ENCODE measurements at regions not wholly inside any gene's neighbourhood (a gene's known extent, or its start where the extent isn't known, plus 50 kb on each side); places are given as distances from the start of the nearest gene placed in this dataset.

DNA sequence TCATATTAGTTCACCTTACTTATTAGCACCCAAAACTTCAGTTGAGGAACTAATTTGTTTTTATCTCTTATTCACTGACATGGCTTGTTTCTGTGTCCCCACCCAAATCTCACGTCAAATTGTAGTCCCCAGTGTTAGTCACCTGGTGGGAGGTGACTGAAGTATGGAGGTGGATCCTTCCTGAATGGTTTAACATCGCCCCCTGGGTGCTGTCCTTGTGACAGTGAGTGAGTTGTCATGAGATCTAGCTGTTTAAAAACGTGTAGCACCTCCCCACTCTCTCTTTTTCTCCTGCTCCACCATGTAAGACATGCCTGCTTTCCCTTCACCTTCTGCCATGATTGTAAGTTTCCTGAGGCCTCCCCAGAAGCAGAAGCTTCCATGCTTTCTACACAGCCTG, 75.0 kb upstream of the HECTD2 start:
- DNase-seq: no peak

DNA sequence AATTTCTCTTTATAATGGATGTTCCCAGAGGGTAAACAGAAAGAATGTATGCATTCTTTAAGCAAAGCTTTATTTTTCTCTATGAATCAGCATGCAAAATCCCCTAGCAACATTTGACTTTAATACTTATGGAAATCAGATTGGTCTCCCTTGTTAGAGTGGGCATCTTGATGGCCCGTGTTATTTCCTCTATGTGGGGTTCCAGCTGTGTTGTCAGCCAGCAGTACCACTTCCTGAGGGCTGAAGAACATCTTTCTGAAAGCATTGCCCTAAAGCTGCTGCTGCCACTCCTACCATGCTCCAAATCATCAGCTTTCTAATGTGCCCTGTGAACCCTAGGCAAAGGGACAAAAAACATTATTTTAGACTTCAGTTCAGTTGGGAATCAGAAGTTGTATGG, 70.4 kb upstream of the HECTD2 start:
- DNase-seq: no peak

DNA sequence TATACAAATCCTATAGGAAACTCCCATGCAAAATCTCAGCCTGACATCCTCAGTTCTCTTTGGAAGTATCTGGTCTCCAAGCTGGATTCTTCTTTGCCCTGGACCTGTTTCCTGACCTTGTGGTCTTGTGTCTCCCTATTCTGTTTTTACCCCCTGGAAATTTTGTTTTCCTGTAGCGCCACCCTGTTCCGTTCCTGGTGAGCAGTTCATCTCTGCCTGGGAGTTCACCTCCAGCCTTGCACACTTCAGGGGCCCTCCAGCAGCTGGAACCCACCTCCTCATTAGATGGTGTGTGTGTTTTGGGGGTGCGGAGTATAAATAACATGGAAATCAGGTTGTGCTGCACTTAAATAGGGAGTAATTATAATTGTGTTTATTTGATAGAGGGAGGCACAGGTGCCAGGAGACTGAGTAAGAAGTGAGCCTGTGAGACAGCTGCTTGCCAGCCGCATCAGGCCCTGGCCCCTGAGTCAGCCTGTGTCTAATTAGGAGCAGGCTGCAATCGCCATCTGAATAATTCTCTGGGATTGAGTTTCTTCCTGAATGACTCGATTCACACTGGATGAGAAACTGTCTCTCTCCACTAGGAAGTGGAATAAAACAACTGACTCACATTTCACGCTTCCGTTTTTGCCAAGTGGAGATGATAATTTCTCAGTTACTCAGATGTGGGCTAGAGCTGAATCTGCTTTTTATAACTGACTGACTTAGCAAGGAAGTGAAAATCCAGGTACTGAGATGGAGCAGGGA, 69.4 kb upstream of the HECTD2 start:
- DNase-seq: peak; percentile 53

DNA sequence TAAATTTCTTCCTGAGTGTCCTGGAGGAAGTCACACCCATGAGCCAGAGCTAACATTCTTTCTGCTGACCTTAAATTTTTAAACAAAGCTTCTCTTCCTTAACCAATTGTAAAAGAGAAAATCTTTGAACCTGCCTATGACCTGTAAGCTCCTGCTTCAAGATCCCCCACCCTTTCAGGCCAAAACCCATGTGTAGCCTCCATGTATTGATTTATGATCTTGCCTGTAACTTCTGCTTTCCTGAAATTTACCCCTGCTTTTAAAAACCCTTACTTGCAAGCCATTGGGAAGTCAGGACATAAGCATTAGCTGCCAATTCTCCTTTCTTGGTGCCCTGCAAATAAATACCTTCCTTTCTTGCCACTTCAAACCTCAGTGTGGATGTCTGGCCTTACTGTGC, 68.5 kb upstream of the HECTD2 start:
- DNase-seq: no peak

DNA sequence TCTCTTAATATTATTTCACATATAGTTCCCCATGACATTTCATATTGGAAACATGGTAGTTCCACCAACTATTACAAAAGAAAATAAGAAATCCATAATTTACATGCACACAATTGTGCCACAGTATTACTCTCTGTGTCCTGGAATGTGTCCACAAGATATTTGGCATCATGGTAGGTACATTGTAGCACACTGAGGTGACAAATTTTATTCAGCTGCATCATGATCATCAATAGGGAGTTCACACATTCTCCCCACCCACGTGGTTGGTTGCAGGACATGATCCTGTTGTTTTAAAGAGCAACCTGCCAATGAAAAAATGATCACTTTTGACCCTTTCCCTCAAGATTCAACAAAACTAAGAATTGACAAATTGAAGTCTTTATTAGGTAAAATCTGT, 67.1 kb upstream of the HECTD2 start:
- DNase-seq: no peak

DNA sequence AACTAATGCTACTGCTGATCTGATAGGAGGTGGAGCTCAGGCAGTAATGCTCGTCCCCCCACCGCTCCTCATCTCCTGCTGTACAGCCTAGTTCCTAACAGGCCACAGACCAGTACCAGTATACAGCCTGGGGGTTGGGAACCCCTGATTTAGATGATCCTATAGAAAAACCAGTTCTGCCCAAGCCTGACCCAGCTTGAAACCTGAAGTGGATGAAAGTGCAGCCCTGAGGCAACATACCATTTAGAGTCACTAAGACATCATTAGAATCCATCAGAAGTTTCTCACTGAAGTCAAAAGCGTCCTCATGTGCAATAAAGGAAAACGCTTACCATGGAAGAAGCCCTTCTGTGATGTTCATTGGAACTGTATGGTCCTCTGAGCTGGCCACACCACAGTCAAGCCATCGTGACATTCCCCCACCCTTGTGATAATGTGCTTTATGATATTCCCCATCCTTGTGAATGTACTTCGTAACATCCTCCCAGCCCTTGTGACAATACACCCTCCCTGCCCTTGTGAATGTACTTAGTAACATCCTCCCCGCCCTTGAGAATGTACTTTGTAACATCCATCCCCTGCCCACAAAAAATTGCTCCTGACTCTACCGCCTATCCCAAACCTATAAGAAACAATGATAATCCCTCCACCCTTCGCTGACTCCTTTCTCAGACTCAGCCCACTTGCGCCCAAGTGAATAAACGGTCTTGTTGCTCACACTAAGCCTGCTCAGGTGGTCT, 65.9 kb upstream of the HECTD2 start:
- DNase-seq: no peak

DNA sequence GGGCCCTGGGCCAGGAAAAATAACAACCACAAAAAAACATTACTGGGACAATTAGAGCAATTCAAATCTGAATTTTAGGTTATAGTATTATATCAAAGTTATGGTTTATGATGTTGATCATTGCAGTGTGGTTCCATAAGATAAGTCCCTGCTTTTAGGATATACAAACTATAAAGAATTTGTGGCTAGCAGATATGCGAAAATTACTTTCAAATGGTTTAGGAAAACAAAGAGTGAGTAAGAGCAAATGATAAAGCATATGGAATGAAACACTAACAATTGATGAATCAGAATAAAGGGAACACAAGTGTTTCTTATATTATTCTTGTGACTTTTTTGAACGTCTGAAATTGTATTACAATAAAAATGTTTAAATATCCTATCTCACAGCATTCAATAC, 64.4 kb upstream of the HECTD2 start:
- no peak for DNase-seq

DNA sequence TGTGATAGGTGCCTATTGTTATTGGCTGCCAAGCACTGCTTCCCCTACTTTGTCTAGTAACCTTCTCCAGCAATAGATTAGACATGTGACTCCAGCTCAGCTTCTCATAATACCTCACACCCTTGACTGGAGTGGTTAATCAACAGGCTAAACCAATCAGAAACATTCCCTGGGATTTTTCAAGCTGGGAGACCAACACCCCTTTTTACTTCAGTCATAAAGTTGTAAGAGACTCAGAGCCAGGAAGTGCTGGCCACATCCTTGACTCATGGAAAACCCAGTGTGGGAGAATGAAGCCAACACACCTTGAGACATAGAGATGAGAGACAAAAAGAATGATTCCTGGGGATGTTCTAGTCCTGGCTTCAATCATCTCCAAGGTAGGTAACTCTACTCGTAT, 62.6 kb upstream of the HECTD2 start:
- no peak for DNase-seq

DNA sequence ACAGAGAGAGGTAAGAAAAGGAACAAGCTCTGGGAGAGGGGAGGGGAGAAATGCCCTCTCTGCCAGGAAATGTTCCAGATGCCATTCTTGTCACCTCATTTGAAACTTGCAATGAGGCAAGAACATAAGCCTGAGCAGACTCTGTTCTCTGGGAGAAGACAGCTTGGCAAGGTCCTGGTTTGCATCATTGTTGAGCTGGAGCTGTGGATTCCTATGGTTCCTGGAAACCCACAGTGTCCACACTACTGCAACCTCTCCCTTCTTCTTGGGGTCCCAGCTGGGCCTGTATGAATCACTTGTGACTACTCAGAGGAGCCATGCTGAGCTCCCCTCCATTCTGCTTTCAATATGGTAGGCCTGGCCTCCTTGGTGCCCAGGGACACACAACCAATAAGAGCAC, 60.8 kb upstream of the HECTD2 start:
- no peak for DNase-seq

DNA sequence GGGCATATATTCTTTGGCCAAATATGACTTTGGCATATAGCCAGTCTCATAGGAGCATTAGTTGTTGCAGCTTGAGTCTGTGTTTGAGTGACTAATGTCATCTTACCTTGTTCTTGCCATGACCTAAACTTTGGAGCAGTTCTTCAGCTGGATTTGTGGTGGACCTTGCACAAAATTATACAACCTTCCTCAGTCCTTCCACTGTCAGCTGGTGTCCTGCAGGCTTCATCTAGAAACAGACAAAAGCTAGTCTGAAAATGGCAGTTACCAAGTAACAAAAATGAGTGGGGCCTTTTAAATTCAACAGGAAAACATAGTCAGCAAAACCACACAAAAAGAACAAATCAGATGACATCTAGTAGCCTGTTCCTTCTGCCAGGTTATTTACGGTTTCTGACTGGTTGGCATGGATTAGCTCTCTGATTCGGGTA, 59.5 kb upstream of the HECTD2 start:
- no peak for DNase-seq

DNA sequence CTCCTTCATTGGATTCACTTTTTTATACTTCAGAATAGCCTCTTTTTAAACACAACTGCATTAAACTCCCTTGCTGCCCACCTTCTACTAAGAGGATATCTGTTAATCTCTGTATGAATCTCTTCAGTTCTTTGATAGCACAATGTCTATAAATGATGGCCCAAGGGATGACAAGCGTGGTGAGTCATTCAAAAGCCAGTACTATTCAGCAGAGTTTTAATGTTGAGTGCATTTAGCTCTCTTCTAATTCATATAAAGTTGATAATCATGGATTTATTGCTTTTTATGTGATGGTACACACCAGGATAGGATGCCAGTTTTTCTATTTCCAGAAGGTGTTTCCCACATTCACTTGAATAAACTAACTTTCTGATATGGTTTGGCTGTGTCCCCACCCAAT, 57.4 kb upstream of the HECTD2 start:
- DNase-seq: no peak

DNA sequence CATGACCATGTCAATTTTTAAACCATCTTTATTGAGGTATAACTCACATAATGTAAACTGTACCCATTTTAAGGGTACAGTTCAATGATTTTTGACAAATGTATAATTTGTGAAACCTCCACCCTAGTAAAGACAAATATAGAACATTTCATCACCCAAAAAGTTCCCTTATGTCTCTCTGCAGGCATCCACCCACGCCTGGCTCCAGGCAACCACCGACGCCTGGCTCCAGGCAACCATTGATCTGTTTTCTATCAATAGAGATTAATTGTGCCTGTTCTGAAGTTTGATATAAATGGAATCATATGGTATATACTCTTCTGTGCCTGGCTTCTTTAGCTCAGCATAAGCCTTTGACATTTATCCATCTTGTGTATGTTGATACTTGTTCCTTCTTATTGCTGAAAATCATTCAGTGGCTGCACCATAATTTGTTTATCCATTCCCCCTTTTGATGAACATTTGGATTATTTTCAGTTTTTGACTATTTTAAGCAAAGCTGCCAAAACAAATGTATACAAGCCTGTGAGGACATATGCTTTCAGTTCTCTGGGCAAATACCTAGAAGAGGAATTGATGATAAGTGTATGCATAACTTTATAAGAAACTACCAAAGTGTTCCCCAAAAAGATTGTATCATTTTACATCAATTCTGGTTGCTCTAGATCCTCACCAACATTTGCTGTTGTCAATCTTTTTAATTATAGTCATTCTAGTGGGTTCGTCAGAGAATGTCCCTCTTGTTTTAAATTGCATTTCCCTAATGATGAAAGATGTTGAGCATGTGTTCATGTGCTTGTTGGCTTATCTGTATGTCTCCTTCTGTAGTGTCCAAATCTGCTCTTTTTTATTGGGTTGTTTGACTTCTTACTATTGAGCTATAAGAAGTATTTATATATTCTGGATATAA, 55.7 kb upstream of the HECTD2 start:
- no peak for DNase-seq

DNA sequence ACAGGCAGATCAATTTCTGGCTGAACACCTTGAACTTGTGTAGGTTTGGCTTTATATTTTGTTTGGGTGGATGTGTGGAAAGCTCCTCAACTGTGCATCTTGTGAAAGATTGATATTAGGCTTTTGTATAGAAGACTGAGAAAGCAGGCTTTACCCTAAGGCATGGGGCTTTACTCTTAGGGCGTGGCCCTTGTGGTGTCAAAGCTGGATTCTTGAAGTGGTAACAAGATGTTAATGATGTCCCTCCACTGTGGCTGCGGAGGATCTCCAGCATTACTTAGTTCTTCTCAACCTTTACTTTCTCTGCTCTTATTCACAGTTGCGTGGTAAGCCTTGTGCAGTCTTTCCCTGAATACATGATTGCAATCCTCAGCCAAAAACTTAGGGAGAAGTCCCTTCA, 54.1 kb upstream of the HECTD2 start:
- DNase-seq: no peak

DNA sequence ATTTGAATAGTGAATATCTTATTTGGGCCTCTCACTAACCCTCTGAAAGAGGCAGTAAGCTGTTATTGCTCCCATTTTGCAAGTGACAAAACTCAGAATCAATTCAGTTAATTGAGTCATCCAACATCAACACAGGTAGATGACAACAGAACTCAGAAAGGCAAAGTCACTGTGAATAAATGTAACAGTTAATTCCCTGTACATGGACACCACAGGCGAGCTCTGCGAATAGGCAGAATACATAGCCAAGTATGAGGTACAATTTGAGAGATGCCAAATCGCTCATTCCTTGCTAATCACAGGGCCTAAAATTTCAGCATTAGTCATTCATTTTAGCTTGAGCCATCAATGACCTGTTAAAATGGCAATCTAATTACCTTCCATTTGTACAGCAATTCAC, 52.6 kb upstream of the HECTD2 start:
- no peak for DNase-seq

Data from NCI-H1417 treated with DMSO at 0.1 percent for 48 hours (cell line).